GM23338 (cell line): ENCODE measurements at regions not wholly inside any gene's neighbourhood (a gene's known extent, or its start where the extent isn't known, plus 50 kb on each side); places are given as distances from the start of the nearest gene placed in this dataset.

Experiments
- CTCF ChIP-seq, 2 experiments: fragments of 200-600 bp in 1 of 2; sonication (generic) in 1 of 2; conservative IDR thresholded peaks; 2 replicates each; pipeline versions ENCODE4 v1.5.1 to v1.6.1; 2016 to 2017; ENCODE audit warnings: antibody characterized with exemption in 2 of 2, low read depth in 2 of 2, mild to moderate bottlenecking in 2 of 2, moderate library complexity in 1 of 2
- POLR2AphosphoS5 ChIP-seq: IDR thresholded peaks from 2 replicates; pipeline ENCODE4 v1.6.1; 2016; ENCODE audit warnings: antibody characterized with exemption, low read depth

DNA sequence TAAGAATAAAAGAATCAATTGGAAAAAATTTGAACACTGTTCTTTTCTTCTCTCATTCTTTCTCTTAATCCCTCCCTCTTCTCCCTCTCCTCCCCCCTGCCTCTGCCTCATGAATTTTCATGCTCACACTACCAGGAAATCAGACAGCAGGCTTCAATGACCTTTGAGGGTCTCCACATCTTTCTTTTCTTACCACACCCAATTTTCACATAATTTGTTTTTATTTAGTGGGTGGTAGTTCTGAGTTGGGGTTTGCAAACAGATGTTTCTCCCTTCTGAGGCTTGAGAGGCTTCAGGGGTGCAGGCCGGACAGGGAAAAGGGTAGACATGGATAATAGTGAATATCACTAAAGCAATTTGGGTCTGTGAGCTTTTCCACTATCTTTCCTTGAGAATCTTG, 95.5 kb downstream of the SPATA19 start:
- no peak for TF ChIP-seq CTCF (conservative IDR thresholded peaks at IDR 0.05; ENCODE audit: low read depth in 2 of 2)
- TF ChIP-seq POLR2AphosphoS5: no peak
